A673 (cell line): ENCODE measurements at regions not wholly inside any gene's neighbourhood (a gene's known extent, or its start where the extent isn't known, plus 50 kb on each side); places are given as distances from the start of the nearest gene placed in this dataset.

Source experiments
- BruUV-seq: library from RNA; stranded (reverse); fragments of 400-500 nt; replicated peaks from 2 replicates; lab custom pipeline; 2021; lab: Mats Ljungman, UMichigan
- CTCF ChIA-PET: fragments of 300-600 bp; sonication (Branson Sonifier 250); formaldehyde crosslinking; loops from one replicate; lab custom pipeline; 2022; ENCODE audit warnings: antibody characterized with exemption; lab: Charles Lee
- POLR2A ChIA-PET: fragments of 300-600 bp; sonication (Branson Sonifier 250); formaldehyde crosslinking; loops from one replicate; lab custom pipeline; 2022; ENCODE audit warnings: antibody characterized with exemption; ENCODE audit not compliant: low non-redundant PET; lab: Charles Lee
- DNase-seq: peaks from one replicate; pipeline ENCODE4 v3.0.0-alpha.2; 2015; ENCODE audit warnings: low spot score
- H3K27ac ChIP-seq: fragments of 200-600 bp; sonication (generic); 2 replicates; pipeline ENCODE4 v1.5.1; 2016; ENCODE audit warnings: mixed run types, low read depth, mild to moderate bottlenecking, mixed read lengths, antibody characterized with exemption, low read length; ENCODE audit not compliant: poor library complexity, severe bottlenecking
- H3K27me3 ChIP-seq: fragments of 200-600 bp; sonication (generic); replicated peaks from 2 replicates; pipeline ENCODE4 v1.6.1; 2017; ENCODE audit warnings: mixed run types, low read depth, mild to moderate bottlenecking, mixed read lengths, antibody characterized with exemption, low read length; ENCODE audit not compliant: insufficient read depth, poor library complexity
- H3K36me3 ChIP-seq: fragments of 200-600 bp; sonication (generic); 2 replicates; pipeline ENCODE4 v1.6.1; 2016; ENCODE audit warnings: mixed run types, mild to moderate bottlenecking, mixed read lengths, antibody characterized with exemption, low read length; ENCODE audit not compliant: insufficient read depth, poor library complexity, severe bottlenecking
- H3K4me1 ChIP-seq: fragments of 200-600 bp; sonication (generic); 2 replicates; pipeline ENCODE4 v1.6.1; 2017; ENCODE audit warnings: mixed run types, mild to moderate bottlenecking, mixed read lengths, antibody characterized with exemption, low read length; ENCODE audit not compliant: insufficient read depth, poor library complexity, severe bottlenecking
- H3K4me3 ChIP-seq: fragments of 200-600 bp; sonication (generic); 2 replicates; pipeline ENCODE4 v1.5.1; 2016; ENCODE audit warnings: low read depth, mixed run types, mild to moderate bottlenecking, mixed read lengths, low read length; ENCODE audit not compliant: poor library complexity, severe bottlenecking
- H3K9me3 ChIP-seq: fragments of 200-600 bp; sonication (generic); 2 replicates; pipeline ENCODE4 v1.6.1; 2016; ENCODE audit warnings: mixed run types, low read depth, mild to moderate bottlenecking, mixed read lengths, antibody characterized with exemption, low read length; ENCODE audit not compliant: poor library complexity, severe bottlenecking
- CTCF ChIP-seq: fragments of 300-800, 200-600 bp; sonication (generic); conservative IDR thresholded peaks from 2 replicates; pipeline ENCODE4 v1.5.1; 2017; ENCODE audit warnings: low read depth, mild to moderate bottlenecking, antibody characterized with exemption, low read length, moderate library complexity, mixed read lengths
- EZH2 ChIP-seq: fragments of 200-600 bp; sonication (generic); IDR thresholded peaks from 2 replicates; pipeline ENCODE4 v1.6.1; 2017; ENCODE audit warnings: borderline replicate concordance, low read depth, mild to moderate bottlenecking, mixed read lengths, antibody characterized with exemption, low read length; ENCODE audit not compliant: poor library complexity, severe bottlenecking
- intact Hi-C: fragments of 100-400 bp; cut with micrococcal nuclease; formaldehyde crosslinking; loops from one replicate; pipeline ENCODE4 v1.10.0; 2022; ENCODE audit not compliant: unreplicated experiment

GRCh38 chr9:81045658-81046057, 643.7 kb downstream of the TLE1 start:
- no peak for DNase-seq
- BruUV-seq, result no TSS peak

GRCh38 chr9:81037889-81038288, 651.5 kb downstream of the TLE1 start:
- BruUV-seq, result no TSS peak
- ChIA-PET POLR2A (no interaction called here), CTCF (no interaction called here)
- no peaks in the 10 kb centered on the region for H3K4me1 ChIP-seq
- no peak for TF ChIP-seq CTCF
- no peak for TF ChIP-seq EZH2
- intact Hi-C loops, result no loop called here
- no peak for DNase-seq
- H3K4me3 ChIP-seq, result no peak overlapping the region
- H3K36me3 ChIP-seq, result no peaks in the 10 kb centered on the region
- H3K9me3 ChIP-seq, result no peaks in the 10 kb centered on the region
- peaks cover 6% of the 10 kb centered on the region for H3K27me3 ChIP-seq
- no peak overlapping the region for H3K27ac ChIP-seq

More at GRCh38 chr9:81045658-81046057, 643.7 kb downstream of the TLE1 start:
- POLR2A ChIA-PET, result no interaction called here
- intact Hi-C loops, result no loop called here
- TF ChIP-seq CTCF (no peak), EZH2 (no peak)
- no peak overlapping the region for H3K27ac ChIP-seq
- no peaks in the 10 kb centered on the region for H3K36me3 ChIP-seq
- H3K27me3 ChIP-seq, result peaks cover 14% of the 10 kb centered on the region
- no peaks in the 10 kb centered on the region for H3K4me1 ChIP-seq
- CTCF ChIA-PET, result no interaction called here
- H3K4me3 ChIP-seq, result no peak overlapping the region
- H3K9me3 ChIP-seq, result no peaks in the 10 kb centered on the region

GRCh38 chr9:81035601-81036000, 653.7 kb downstream of the TLE1 start:
- H3K27ac ChIP-seq, result no peak overlapping the region
- TF ChIP-seq EZH2, result no peak
- no peak for TF ChIP-seq CTCF
- no peaks in the 10 kb centered on the region for H3K27me3 ChIP-seq
- POLR2A ChIA-PET, result no interaction called here
- no peaks in the 10 kb centered on the region for H3K36me3 ChIP-seq
- no TSS peak for BruUV-seq
- DNase-seq, result no peak
- no peak overlapping the region for H3K4me3 ChIP-seq
- no peaks in the 10 kb centered on the region for H3K9me3 ChIP-seq
- no peaks in the 10 kb centered on the region for H3K4me1 ChIP-seq
- CTCF ChIA-PET, result no interaction called here
- intact Hi-C loops, result no loop called here
